Duodenal mucosa (tissue), 2 donors: ENCODE measurements at regions not wholly inside any gene's neighbourhood (a gene's known extent, or its start where the extent isn't known, plus 50 kb on each side); places are given as distances from the start of the nearest gene placed in this dataset.

Source experiments
- H3K27ac ChIP-seq: one replicate; pipeline ENCODE4 v1.7.0; 2013; ENCODE audit warnings: low read depth, low read length
- H3K27me3 ChIP-seq, 2 donors: one replicate each; pipeline ENCODE4 v1.7.0; 2013; ENCODE audit warnings: low read length in 2 of 2, control low read depth in 1 of 2; ENCODE audit not compliant: insufficient read depth in 2 of 2, control insufficient read depth in 1 of 2
- H3K36me3 ChIP-seq, 2 donors: one replicate each; pipeline ENCODE4 v1.7.0; 2013; ENCODE audit warnings: low read length in 2 of 2, control low read depth in 1 of 2; ENCODE audit not compliant: insufficient read depth in 2 of 2, control insufficient read depth in 1 of 2
- H3K4me1 ChIP-seq, 2 donors: one replicate each; pipeline ENCODE4 v1.7.0; 2013; ENCODE audit warnings: low read length in 2 of 2, control low read depth in 1 of 2; ENCODE audit not compliant: insufficient read depth in 2 of 2, control insufficient read depth in 1 of 2
- H3K4me3 ChIP-seq, 2 donors: one replicate each; pipeline ENCODE4 v1.7.0; 2013; ENCODE audit warnings: low read length in 2 of 2, low read depth in 1 of 2
- H3K9ac ChIP-seq, 2 donors: one replicate each; pipeline ENCODE4 v1.7.0; 2013; ENCODE audit warnings: low read length in 2 of 2, low read depth in 1 of 2
- H3K9me3 ChIP-seq, 2 donors: one replicate each; pipeline ENCODE4 v1.7.0; 2013; ENCODE audit warnings: low read length in 2 of 2, control low read depth in 1 of 2; ENCODE audit not compliant: control insufficient read depth in 1 of 2

GRCh38 chr11:127117231-127117739 is 116.7 kb upstream of the KIRREL3 start:
- no peak overlapping the region for H3K9ac ChIP-seq
- no peaks in the 10 kb centered on the region for H3K36me3 ChIP-seq
- H3K27me3 ChIP-seq = no peaks in the 10 kb centered on the region
- H3K9me3 ChIP-seq = no peaks in the 10 kb centered on the region
- no peak overlapping the region for H3K27ac ChIP-seq
- no peak overlapping the region for H3K4me3 ChIP-seq
- H3K4me1 ChIP-seq = no peaks in the 10 kb centered on the region

GRCh38 chr11:127115844-127116243 is 115.3 kb upstream of the KIRREL3 start:
- Histone ChIP-seq H3K36me3 (no peaks in the 10 kb centered on the region), H3K9me3 (no peaks in the 10 kb centered on the region), H3K9ac (no peak overlapping the region), H3K4me1 (peaks cover 0 to 3% of the 10 kb centered on the region in 2 donors), H3K27me3 (no peaks in the 10 kb centered on the region), H3K4me3 (no peak overlapping the region), H3K27ac (no peak overlapping the region)

DNA sequence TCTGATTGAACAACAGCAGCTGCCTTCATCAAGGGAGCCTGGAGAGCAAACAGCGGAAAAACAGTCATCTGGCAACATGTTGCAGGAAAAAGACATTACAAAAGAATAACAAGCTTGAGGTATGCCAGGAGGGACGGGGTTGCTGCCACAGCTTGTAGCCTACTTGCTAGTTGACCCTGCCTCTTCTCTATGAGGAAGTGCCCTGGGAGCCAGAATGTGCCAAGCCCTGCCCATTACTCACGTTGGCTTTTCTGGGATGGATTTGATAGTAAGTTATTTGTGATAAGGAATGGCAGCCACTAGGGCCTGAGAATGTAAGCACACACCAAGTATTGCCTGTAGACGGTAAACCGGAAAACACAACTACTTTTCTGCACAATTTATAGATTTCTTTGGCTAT is 113.5 kb upstream of the KIRREL3 start:
- Histone ChIP-seq H3K9ac (no peak overlapping the region), H3K9me3 (no peaks in the 10 kb centered on the region), H3K4me1 (peaks cover 0 to 3% of the 10 kb centered on the region in 2 donors)

DNA sequence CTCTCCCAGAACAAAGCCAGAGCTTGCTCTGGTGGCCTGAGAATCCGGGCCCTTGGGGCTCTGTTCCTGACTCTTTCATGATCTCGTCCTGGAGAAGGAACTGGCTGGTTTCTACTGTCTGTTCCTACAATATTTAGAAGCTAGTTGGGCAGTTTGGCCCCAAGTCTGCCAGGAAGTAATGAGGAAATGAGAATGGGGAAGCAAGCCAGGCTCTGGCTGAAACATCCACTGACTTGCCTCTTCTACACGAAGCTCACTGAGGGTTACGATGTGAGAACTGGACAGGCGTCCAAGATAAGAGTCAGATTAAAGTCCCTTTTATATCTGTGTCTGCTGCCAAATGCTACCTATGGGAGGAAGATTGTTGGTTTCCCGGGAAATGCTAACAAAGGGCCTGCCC is 110.0 kb upstream of the KIRREL3 start:
- Histone ChIP-seq H3K27me3 (no peaks in the 10 kb centered on the region), H3K36me3 (no peaks in the 10 kb centered on the region), H3K27ac (no peak overlapping the region), H3K4me1 (peaks cover 8 to 11% of the 10 kb centered on the region in 2 donors), H3K4me3 (no peak overlapping the region), H3K9me3 (no peaks in the 10 kb centered on the region), H3K9ac (no peak overlapping the region)

More for the DNA sequence above, 113.5 kb upstream of the KIRREL3 start:
- Histone ChIP-seq H3K27me3 (no peaks in the 10 kb centered on the region), H3K36me3 (no peaks in the 10 kb centered on the region), H3K4me3 (no peak overlapping the region), H3K27ac (no peak overlapping the region)

DNA sequence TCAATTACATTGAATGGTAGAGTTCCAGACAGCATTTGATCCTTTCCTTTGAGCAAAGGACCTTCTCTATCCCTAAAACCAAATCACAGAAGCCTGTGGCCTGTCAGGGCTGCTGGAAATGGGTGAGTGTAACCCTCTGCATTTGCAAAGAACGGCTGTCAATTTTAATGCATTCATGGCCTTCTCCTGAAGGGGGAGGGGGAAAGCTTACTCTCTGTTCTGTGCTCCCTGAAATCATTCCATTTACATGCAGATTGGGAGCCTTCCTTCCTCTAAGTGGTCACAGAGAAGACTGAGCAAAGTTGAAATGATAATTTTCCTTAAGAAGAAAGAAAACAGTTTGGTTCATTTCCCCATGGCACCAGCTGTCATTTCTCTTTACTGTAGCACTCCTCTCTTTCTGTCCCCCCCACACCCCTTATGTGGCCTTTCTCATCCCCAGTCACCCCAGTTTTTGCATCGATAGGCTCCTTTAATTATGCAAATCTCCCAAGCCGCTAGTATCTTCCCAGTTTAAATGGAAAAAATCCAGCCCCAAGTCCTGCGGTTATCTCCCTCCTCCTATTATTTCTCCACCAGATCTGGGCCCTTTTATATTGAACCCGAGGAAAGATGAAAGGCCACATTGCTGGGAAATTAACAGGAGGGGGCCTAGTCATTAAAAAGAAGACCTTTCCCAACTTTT is 109.4 kb upstream of the KIRREL3 start:
- Histone ChIP-seq H3K9ac (no peak overlapping the region), H3K36me3 (no peaks in the 10 kb centered on the region), H3K4me3 (no peak overlapping the region), H3K27me3 (no peaks in the 10 kb centered on the region), H3K9me3 (no peaks in the 10 kb centered on the region), H3K4me1 (peaks cover 8 to 11% of the 10 kb centered on the region in 2 donors), H3K27ac (no peak overlapping the region)

- H3K9ac ChIP-seq = no peak overlapping the region
- no peaks in the 10 kb centered on the region for H3K36me3 ChIP-seq
- peaks cover 9 to 11% of the 10 kb centered on the region in 2 donors for H3K4me1 ChIP-seq
- H3K9me3 ChIP-seq = no peaks in the 10 kb centered on the region
- H3K27me3 ChIP-seq = no peaks in the 10 kb centered on the region
- no peak overlapping the region for H3K27ac ChIP-seq
- no peak overlapping the region for H3K4me3 ChIP-seq
These were observed 108.3 kb upstream of the KIRREL3 start for GRCh38 chr11:127108838-127109237.

DNA sequence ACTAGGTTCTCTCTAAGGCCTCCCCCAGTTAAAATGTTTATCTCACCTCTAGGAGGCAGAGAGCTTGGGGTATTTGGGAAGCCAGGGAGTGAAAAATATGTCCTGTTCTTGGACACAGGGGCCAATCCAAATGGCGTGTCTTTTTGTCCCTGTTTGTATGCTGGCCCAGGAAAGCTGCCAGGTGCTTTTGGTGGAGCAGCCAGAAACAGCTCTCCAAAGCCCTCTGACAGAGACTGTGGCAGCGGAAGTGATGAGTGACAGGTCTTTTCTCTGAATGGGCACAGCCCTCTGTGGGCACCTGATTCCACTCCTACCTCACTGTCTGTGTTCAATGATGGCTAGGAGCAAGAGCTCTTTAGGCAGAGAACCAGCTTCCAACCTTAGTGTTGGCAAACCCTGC is 106.4 kb upstream of the KIRREL3 start:
- Histone ChIP-seq H3K36me3 (no peaks in the 10 kb centered on the region), H3K9me3 (no peaks in the 10 kb centered on the region), H3K9ac (no peak overlapping the region), H3K27me3 (no peaks in the 10 kb centered on the region), H3K4me1 (peaks cover 11 to 19% of the 10 kb centered on the region in 2 donors), H3K27ac (no peak overlapping the region), H3K4me3 (no peak overlapping the region)

GRCh38 chr11:127105593-127106541 is 105.3 kb upstream of the KIRREL3 start:
- no peak overlapping the region for H3K9ac ChIP-seq
- no peaks in the 10 kb centered on the region for H3K27me3 ChIP-seq
- no peaks in the 10 kb centered on the region for H3K36me3 ChIP-seq
- H3K4me1 ChIP-seq = peaks cover 11 to 16% of the 10 kb centered on the region in 2 donors
- H3K27ac ChIP-seq = no peak overlapping the region
- no peak overlapping the region for H3K4me3 ChIP-seq
- no peaks in the 10 kb centered on the region for H3K9me3 ChIP-seq

- H3K9me3 ChIP-seq = no peaks in the 10 kb centered on the region
- H3K4me1 ChIP-seq = peaks cover 11 to 16% of the 10 kb centered on the region in 2 donors
- no peak overlapping the region for H3K27ac ChIP-seq
- no peaks in the 10 kb centered on the region for H3K36me3 ChIP-seq
- H3K27me3 ChIP-seq = no peaks in the 10 kb centered on the region
- no peak overlapping the region for H3K9ac ChIP-seq
- no peak overlapping the region for H3K4me3 ChIP-seq
These were observed 103.2 kb upstream of the KIRREL3 start for GRCh38 chr11:127103586-127104388.
